ENCODE measurements at regions not wholly inside any gene's neighbourhood (a gene's known extent, or its start where the extent isn't known, plus 50 kb on each side); places are given as distances from the start of the nearest gene placed in this dataset.

- TF ChIP-seq, protein P1, sequence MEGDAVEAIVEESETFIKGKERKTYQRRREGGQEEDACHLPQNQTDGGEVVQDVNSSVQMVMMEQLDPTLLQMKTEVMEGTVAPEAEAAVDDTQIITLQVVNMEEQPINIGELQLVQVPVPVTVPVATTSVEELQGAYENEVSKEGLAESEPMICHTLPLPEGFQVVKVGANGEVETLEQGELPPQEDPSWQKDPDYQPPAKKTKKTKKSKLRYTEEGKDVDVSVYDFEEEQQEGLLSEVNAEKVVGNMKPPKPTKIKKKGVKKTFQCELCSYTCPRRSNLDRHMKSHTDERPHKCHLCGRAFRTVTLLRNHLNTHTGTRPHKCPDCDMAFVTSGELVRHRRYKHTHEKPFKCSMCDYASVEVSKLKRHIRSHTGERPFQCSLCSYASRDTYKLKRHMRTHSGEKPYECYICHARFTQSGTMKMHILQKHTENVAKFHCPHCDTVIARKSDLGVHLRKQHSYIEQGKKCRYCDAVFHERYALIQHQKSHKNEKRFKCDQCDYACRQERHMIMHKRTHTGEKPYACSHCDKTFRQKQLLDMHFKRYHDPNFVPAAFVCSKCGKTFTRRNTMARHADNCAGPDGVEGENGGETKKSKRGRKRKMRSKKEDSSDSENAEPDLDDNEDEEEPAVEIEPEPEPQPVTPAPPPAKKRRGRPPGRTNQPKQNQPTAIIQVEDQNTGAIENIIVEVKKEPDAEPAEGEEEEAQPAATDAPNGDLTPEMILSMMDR (IDR thresholded peaks at IDR 0.05) = no peak
- no peak for TF ChIP-seq POLR2A (IDR thresholded peaks at IDR 0.05)
- no peak for TF ChIP-seq POLR2AphosphoS5 (IDR thresholded peaks at IDR 0.05)
These were observed 163.8 kb upstream of the TMTC4 start for GRCh38 chr13:100838387-100838786.
